Stimulated activated CD4-positive, alpha-beta T cell treated with anti-CD3 and anti-CD28 coated beads, TNF-alpha, amount 100 ng/mL, for 4 hours (primary cell): ENCODE measurements at regions not wholly inside any gene's neighbourhood (a gene's known extent, or its start where the extent isn't known, plus 50 kb on each side); places are given as distances from the start of the nearest gene placed in this dataset.

ENCODE experiments used
- DNase-seq, 3 experiments: peaks; one replicate each; pipeline ENCODE4 v3.0.0-alpha.2; 2020; ENCODE audit warnings: low read depth in 3 of 3

GRCh38 chr2:146898083-146898482 lies 946.7 kb upstream of the ACVR2A start:
- no peak for DNase-seq

DNA sequence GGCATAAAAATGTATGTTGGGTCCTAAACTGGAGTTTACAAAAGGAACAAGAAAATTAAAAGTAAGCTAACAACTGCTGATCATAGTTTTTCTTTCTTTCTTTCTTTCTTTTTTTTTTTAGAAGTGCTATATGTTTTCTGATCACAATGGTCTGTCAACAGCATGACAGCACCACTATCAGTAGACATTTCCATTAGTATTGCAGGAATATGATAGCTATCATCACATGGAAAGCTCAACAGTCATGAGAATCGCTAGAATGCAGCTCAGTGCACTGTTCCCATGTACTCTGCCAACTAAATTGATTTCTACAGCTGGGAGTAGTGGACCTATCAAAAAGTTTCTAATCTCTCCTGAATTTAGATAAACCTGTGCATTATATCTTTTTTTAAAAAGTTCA lies 950.3 kb upstream of the ACVR2A start:
- no peak for DNase-seq

- no peak for DNase-seq
Measured at GRCh38 chr2:146893500-146894041, 951.3 kb upstream of the ACVR2A start.

DNA sequence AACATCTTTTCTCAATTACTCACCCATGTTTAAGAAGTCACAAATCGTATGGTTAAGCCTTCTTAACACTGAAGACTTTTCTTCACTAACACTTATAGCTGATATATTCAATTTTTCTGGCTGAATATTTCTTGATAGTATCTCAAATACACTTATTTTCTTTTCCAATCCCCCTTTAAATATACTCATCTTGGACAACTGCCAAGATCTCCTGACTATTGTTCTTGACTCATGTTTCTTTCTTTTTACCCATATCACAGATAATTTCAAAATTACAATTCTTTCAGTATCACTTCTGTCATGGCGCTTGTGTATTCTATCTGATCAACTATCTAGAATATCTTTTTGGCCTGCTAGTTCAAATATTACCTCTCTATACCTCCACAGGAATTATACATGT lies 954.3 kb upstream of the ACVR2A start:
- no peak for DNase-seq

DNA sequence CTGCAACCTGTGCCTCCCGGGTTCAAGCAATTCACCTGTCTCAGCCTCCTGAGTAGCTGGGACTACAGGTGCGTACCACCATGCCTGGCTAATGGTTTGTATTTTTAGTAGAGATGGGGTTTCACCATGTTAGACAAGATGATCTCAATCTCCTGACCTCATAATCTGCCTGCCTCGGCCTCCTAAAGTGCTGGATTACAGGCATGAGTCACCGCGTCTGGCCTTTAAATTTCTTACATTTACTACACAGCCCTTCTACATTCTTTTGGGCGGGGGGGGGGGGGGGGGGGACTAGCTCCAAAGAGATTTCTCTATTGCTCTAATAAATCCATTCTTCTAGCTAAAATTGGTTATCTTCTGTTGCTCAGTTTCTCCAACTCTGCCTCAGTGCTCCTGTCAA lies 964.9 kb upstream of the ACVR2A start:
- DNase-seq: no peak

DNA sequence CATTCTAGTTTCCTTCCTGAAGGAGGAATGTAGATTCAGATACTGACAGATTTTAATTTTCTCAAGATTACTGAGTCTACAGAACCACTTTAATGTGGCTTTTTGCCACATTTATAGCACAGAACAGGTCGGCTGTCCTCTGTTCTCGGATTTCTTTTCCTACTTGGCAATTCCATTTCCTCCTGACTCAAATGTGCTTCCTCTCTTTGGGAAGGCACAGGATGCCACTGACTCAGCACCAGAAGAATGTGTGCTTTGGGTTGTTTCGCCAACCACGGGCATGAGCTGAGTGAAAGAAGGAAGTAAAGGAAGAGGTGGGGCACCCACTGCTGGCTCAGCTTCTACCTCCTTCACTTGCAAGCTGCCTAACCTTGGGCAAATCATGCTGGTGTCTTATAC lies 970.6 kb upstream of the ACVR2A start:
- DNase-seq: no peak

- no peak for DNase-seq
Measured at GRCh38 chr2:146873646-146874259, 971.1 kb upstream of the ACVR2A start.

GRCh38 chr2:146873056-146873455 lies 971.8 kb upstream of the ACVR2A start:
- no peak for DNase-seq

- no peak for DNase-seq
Measured at GRCh38 chr2:146870691-146871090, 974.1 kb upstream of the ACVR2A start.

GRCh38 chr2:146869328-146869727 lies 975.5 kb upstream of the ACVR2A start:
- no peak for DNase-seq

- DNase-seq: no peak
Measured at GRCh38 chr2:146868051-146868450, 976.8 kb upstream of the ACVR2A start.

- no peak for DNase-seq
Measured at GRCh38 chr2:146867477-146867986, 977.3 kb upstream of the ACVR2A start.

GRCh38 chr2:146853741-146854444 lies 990.9 kb upstream of the ACVR2A start:
- DNase-seq: no peak

DNA sequence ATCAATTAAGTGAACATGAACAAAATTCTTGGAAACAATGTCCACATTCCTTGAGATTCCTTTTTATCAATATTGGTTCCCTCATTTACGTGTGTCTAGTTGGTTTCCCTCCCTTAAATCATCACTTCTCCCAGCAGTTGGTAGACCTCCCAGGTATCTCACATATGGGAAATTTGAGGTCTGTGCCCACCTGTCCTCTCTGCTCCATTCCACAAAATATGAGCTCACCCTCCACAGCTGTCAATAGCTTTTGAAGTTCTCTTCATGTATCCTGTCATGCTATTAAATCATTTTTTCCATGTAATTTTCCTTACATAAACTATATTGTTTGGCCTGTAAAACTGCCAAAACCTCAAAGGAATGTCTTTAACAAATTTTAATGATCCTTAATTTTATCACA lies 992.2 kb upstream of the ACVR2A start:
- DNase-seq: no peak

DNA sequence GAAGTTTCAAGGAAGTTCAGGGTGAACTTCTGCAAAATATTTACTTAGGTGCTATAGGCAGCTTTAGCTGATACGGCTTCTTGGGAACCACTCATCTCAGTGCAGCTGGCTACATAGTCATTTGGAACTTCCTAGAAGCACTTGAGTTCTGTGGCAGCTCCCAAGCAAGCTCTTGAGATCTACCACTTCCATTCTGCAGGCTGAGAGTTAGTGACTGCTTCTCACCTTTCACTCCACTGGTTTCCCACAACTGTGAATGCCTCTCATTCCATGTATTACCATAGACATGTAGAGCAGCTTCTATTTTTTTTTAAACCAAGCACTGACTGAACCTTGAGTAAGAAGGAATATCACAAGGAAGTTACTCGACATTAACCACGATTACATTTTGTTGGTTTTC lies 994.1 kb upstream of the ACVR2A start:
- no peak for DNase-seq

GRCh38 chr2:146847846-146848245 lies 997.0 kb upstream of the ACVR2A start:
- DNase-seq: no peak

GRCh38 chr2:146844226-146844990 lies 1000.4 kb upstream of the ACVR2A start:
- DNase-seq: no peak

DNA sequence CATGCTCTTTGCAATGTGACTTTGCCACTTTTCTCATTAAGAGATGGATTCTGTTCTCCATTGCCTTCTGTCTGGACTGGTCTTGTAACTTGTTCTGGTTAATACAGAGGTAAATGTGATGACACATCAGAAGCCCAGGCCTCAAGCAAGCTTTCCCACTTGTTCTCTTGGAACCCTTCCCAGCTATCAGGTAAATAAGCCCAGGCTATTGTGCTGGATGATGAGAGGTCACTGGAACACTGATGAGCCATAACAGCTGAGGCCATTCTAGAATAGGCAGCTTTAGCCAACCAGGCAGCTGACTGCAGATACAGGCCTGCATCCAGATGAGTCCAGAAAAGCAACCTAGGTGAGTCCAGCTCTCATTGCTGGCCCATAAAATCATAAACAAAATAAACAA lies 1007.0 kb upstream of the ACVR2A start:
- no peak for DNase-seq

GRCh38 chr2:146826388-146826787 lies 1018.4 kb upstream of the ACVR2A start:
- DNase-seq: no peak

- no peak for DNase-seq
Measured at GRCh38 chr2:146821836-146822316, 1023.0 kb upstream of the ACVR2A start.

GRCh38 chr2:146820672-146821071 lies 1024.2 kb upstream of the ACVR2A start:
- no peak for DNase-seq

DNA sequence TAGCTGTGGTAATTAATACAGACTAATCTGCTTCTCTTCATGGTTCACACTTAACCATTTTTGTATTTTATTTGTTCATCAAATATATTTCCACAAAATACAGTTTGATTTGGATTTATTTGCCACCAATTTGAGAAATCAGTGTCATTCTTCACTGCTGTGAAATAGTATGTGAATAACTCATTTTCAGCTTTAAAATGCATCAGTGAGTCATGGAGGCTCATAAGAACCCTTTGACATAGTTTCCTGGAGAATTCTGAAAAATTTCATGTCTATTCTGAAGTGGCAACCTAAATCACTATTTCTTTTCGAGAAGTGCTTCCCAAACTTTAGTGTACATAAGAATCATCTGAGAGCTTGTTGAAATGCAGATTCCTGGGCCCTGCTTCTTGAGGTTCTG lies 1026.7 kb upstream of the ACVR2A start:
- no peak for DNase-seq
